Caco-2 (cell line): ENCODE measurements at regions not wholly inside any gene's neighbourhood (a gene's known extent, or its start where the extent isn't known, plus 50 kb on each side); places are given as distances from the start of the nearest gene placed in this dataset.

Source experiments
- BruUV-seq: library from RNA; stranded (reverse); fragments of 400-500 nt; replicated peaks from 2 replicates; lab custom pipeline; 2021; lab: Mats Ljungman, UMichigan
- CTCF ChIA-PET: fragments of 300-600 bp; sonication (Branson Sonifier 250); formaldehyde crosslinking; loops from one replicate; lab custom pipeline; 2022; ENCODE audit warnings: antibody characterized with exemption; lab: Charles Lee
- POLR2A ChIA-PET: fragments of 300-600 bp; sonication (Branson Sonifier 250); formaldehyde crosslinking; loops from one replicate; lab custom pipeline; 2022; ENCODE audit warnings: antibody characterized with exemption; lab: Charles Lee
- DNase-seq, 2 experiments: peaks; one replicate each; pipeline versions ENCODE4 v3.0.0 to v3.0.0-alpha.2; 2020 to 2022
- H3K27me3 ChIP-seq: replicated peaks from 2 replicates; pipeline ENCODE4 v1.6.0; 2011; ENCODE audit warnings: low read length; ENCODE audit not compliant: control insufficient read depth, insufficient read depth
- H3K36me3 ChIP-seq: 2 replicates; pipeline ENCODE4 v1.5.1; 2011; ENCODE audit warnings: low read length; ENCODE audit not compliant: control insufficient read depth, insufficient read depth
- H3K4me1 ChIP-seq: fragments of 250-450 bp; sonication (Bioruptor Pico); 2 replicates; pipeline ENCODE4 v1.5.1; 2020; ENCODE audit warnings: mild to moderate bottlenecking
- H3K4me3 ChIP-seq: 2 replicates; pipeline ENCODE4 v1.5.1; 2011; ENCODE audit warnings: low read depth, mild to moderate bottlenecking, control low read depth, low read length
- H3K9me3 ChIP-seq: fragments of 250-450 bp; sonication (Bioruptor Pico); 2 replicates; pipeline ENCODE4 v1.5.1; 2020; ENCODE audit warnings: mild to moderate bottlenecking, moderate library complexity
- H3K27ac Mint-ChIP-seq: one replicate; pipeline ENCODE4 v1.8.0; 2022; ENCODE audit warnings: mixed read lengths; ENCODE audit not compliant: unreplicated experiment
- H3K27me3 Mint-ChIP-seq: one replicate; pipeline ENCODE4 v1.8.0; 2022; ENCODE audit warnings: mixed read lengths; ENCODE audit not compliant: insufficient read depth, unreplicated experiment
- H3K36me3 Mint-ChIP-seq: one replicate; pipeline ENCODE4 v1.8.0; 2022; ENCODE audit warnings: mild to moderate bottlenecking, mixed read lengths; ENCODE audit not compliant: insufficient read depth, unreplicated experiment
- H3K4me1 Mint-ChIP-seq: one replicate; pipeline ENCODE4 v1.8.0; 2022; ENCODE audit warnings: low read depth, mixed read lengths; ENCODE audit not compliant: unreplicated experiment
- H3K4me3 Mint-ChIP-seq: one replicate; pipeline ENCODE4 v1.8.0; 2022; ENCODE audit warnings: mild to moderate bottlenecking, moderate library complexity, mixed read lengths; ENCODE audit not compliant: unreplicated experiment
- H3K9me3 Mint-ChIP-seq: one replicate; pipeline ENCODE4 v1.8.0; 2022; ENCODE audit warnings: mixed read lengths; ENCODE audit not compliant: unreplicated experiment
- intact Hi-C: fragments of 100-400 bp; cut with micrococcal nuclease; formaldehyde crosslinking; loops from one replicate; pipeline ENCODE4 v1.10.0; 2022; ENCODE audit not compliant: unreplicated experiment
- TF ChIP-seq, protein P1 (sequence below), 2 experiments: fragments of 200-600 bp in 1 of 2; IDR thresholded peaks; 1 replicate in 1 of 2; 2 replicates in 1 of 2; pipeline versions ENCODE4 v1.5.1 to v1.8.0; 2011 to 2022; ENCODE audit warnings: antibody characterized with exemption in 1 of 2, control low read depth in 1 of 2, inconsistent platforms in 1 of 2, low read depth in 1 of 2, low read length in 1 of 2, mild to moderate bottlenecking in 1 of 2, moderate library complexity in 1 of 2; ENCODE audit not compliant: insufficient read depth in 1 of 2, severe bottlenecking in 1 of 2, unreplicated experiment in 1 of 2

GRCh38 chr5:68407311-68408239, 192.0 kb downstream of the PIK3R1 start:
- H3K27me3 ChIP-seq, result no peaks in the 10 kb centered on the region
- H3K9me3 ChIP-seq, result no peaks in the 10 kb centered on the region
- no peak for DNase-seq
- TF ChIP-seq, protein P1, sequence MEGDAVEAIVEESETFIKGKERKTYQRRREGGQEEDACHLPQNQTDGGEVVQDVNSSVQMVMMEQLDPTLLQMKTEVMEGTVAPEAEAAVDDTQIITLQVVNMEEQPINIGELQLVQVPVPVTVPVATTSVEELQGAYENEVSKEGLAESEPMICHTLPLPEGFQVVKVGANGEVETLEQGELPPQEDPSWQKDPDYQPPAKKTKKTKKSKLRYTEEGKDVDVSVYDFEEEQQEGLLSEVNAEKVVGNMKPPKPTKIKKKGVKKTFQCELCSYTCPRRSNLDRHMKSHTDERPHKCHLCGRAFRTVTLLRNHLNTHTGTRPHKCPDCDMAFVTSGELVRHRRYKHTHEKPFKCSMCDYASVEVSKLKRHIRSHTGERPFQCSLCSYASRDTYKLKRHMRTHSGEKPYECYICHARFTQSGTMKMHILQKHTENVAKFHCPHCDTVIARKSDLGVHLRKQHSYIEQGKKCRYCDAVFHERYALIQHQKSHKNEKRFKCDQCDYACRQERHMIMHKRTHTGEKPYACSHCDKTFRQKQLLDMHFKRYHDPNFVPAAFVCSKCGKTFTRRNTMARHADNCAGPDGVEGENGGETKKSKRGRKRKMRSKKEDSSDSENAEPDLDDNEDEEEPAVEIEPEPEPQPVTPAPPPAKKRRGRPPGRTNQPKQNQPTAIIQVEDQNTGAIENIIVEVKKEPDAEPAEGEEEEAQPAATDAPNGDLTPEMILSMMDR (IDR thresholded peaks at IDR 0.05; ENCODE audit: insufficient read depth in 1 of 2, low read depth in 1 of 2, low read length in 1 of 2, severe bottlenecking in 1 of 2, unreplicated experiment in 1 of 2), result no peak
- H3K36me3 ChIP-seq, result no peaks in the 10 kb centered on the region
- ChIA-PET CTCF (no interaction called here), POLR2A (no interaction called here)
- no peak overlapping the region for H3K4me3 ChIP-seq
- Mint-ChIP-seq H3K9me3 (no peaks in the 10 kb centered on the region), H3K4me1 (peaks cover 6% of the 10 kb centered on the region), H3K4me3 (no peak overlapping the region), H3K36me3 (no peaks in the 10 kb centered on the region), H3K27me3 (no peaks in the 10 kb centered on the region), H3K27ac (no peak overlapping the region)
- intact Hi-C loops, result no loop called here
- 0 out of 2 replicates have a peak, but pooled peaks cover 8% of the 10 kb centered on the region for H3K4me1 ChIP-seq
- no TSS peak for BruUV-seq

- no peaks in the 10 kb centered on the region for H3K36me3 ChIP-seq
- no peaks in the 10 kb centered on the region for H3K27me3 ChIP-seq
- Mint-ChIP-seq H3K4me1 (peaks cover 6% of the 10 kb centered on the region), H3K27ac (no peak overlapping the region), H3K36me3 (no peaks in the 10 kb centered on the region), H3K4me3 (no peak overlapping the region), H3K9me3 (no peaks in the 10 kb centered on the region), H3K27me3 (no peaks in the 10 kb centered on the region)
- TF ChIP-seq, protein P1 (IDR thresholded peaks at IDR 0.05; ENCODE audit: insufficient read depth in 1 of 2, low read depth in 1 of 2, low read length in 1 of 2, severe bottlenecking in 1 of 2, unreplicated experiment in 1 of 2), result no peak
- 0 out of 2 replicates have a peak, but pooled peaks cover 8% of the 10 kb centered on the region for H3K4me1 ChIP-seq
- BruUV-seq, result no TSS peak
- DNase-seq, result no peak
- H3K9me3 ChIP-seq, result no peaks in the 10 kb centered on the region
- ChIA-PET CTCF (no interaction called here), POLR2A (interaction anchor here (0.6 kb wide), 1 partner anchor 8 kb away, joined by 6 read pairs; no protein-coding TSS in a partner anchor)
- intact Hi-C loops, result no loop called here
- no peak overlapping the region for H3K4me3 ChIP-seq
Observed at GRCh38 chr5:68408345-68408871, 192.9 kb downstream of the PIK3R1 start.

- intact Hi-C loops, result no loop called here
- H3K4me1 Mint-ChIP-seq, result peaks cover 6% of the 10 kb centered on the region
Observed at GRCh38 chr5:68409259-68409658, 193.7 kb downstream of the PIK3R1 start.

More at GRCh38 chr5:68409259-68409658, 193.7 kb downstream of the PIK3R1 start:
- Histone ChIP-seq H3K4me1 (0 out of 2 replicates have a peak, but pooled peaks cover 8% of the 10 kb centered on the region), H3K36me3 (no peaks in the 10 kb centered on the region), H3K4me3 (no peak overlapping the region), H3K27me3 (no peaks in the 10 kb centered on the region), H3K9me3 (no peaks in the 10 kb centered on the region)
- no TSS peak for BruUV-seq
- no peaks in the 10 kb centered on the region for H3K9me3 Mint-ChIP-seq
- POLR2A ChIA-PET, result no interaction called here
- no peak overlapping the region for H3K27ac Mint-ChIP-seq
- CTCF ChIA-PET, result no interaction called here
- DNase-seq, result no peak
- no peaks in the 10 kb centered on the region for H3K27me3 Mint-ChIP-seq
- H3K4me3 Mint-ChIP-seq, result no peak overlapping the region
- H3K36me3 Mint-ChIP-seq, result no peaks in the 10 kb centered on the region
- TF ChIP-seq, protein P1 (IDR thresholded peaks at IDR 0.05; ENCODE audit: insufficient read depth in 1 of 2, low read depth in 1 of 2, low read length in 1 of 2, severe bottlenecking in 1 of 2, unreplicated experiment in 1 of 2), result no peak
